HEK293T (cell line): ENCODE measurements at regions not wholly inside any gene's neighbourhood (a gene's known extent, or its start where the extent isn't known, plus 50 kb on each side); places are given as distances from the start of the nearest gene placed in this dataset.
"Not testable (repeated sequence)": the region's sequence is repeated elsewhere in the genome, so short reads cannot be mapped to it uniquely, and the experiment has no call there.

Experiments
- CTCF ChIA-PET: fragments of 350-600 bp; formaldehyde crosslinking; extraction: SDS; loops from one replicate; lab custom pipeline; 2021; ENCODE audit warnings: antibody characterized with exemption, inconsistent platforms; lab: Yijun Ruan, JAX
- POLR2A ChIA-PET: fragments of 350-600 bp; formaldehyde crosslinking; extraction: SDS; loops from one replicate; lab custom pipeline; 2020; ENCODE audit warnings: antibody characterized with exemption, inconsistent platforms; lab: Yijun Ruan, JAX
- DNase-seq: peaks from one replicate; pipeline ENCODE4 v3.0.0; 2012; ENCODE audit warnings: mixed read lengths; ENCODE audit errors: extremely low spot score
- ARNT ChIP-seq: fragments of 450-650 bp; IDR thresholded peaks from 2 replicates; pipeline ENCODE4 v1.6.1; 2017; ENCODE audit warnings: mild to moderate bottlenecking
- BHLHE40 ChIP-seq: fragments of 450-650 bp; IDR thresholded peaks from 2 replicates; pipeline ENCODE4 v1.6.1; 2016; ENCODE audit warnings: mild to moderate bottlenecking, moderate library complexity, borderline replicate concordance
- CTBP1 ChIP-seq: fragments of 450-650 bp; IDR thresholded peaks from 2 replicates; pipeline ENCODE4 v1.6.1; 2016; ENCODE audit warnings: borderline replicate concordance
- ELF4 ChIP-seq: fragments of 450-650 bp; IDR thresholded peaks from 2 replicates; pipeline ENCODE4 v1.6.1; 2017; ENCODE audit warnings: antibody characterized with exemption
- FOXA1 ChIP-seq: fragments of 450-650 bp; IDR thresholded peaks from 2 replicates; pipeline ENCODE4 v1.6.1; 2016; ENCODE audit warnings: mild to moderate bottlenecking
- FOXK2 ChIP-seq: fragments of 450-650 bp; IDR thresholded peaks from 2 replicates; pipeline ENCODE4 v1.6.1; 2016; ENCODE audit warnings: mild to moderate bottlenecking
- FOXM1 ChIP-seq: fragments of 450-650 bp; IDR thresholded peaks from 2 replicates; pipeline ENCODE4 v1.6.1; 2017; ENCODE audit warnings: mild to moderate bottlenecking, borderline replicate concordance
- HDGF ChIP-seq: fragments of 450-650 bp; IDR thresholded peaks from 2 replicates; pipeline ENCODE4 v1.6.1; 2017; ENCODE audit warnings: antibody characterized with exemption, borderline replicate concordance
- L3MBTL2 ChIP-seq: fragments of 450-650 bp; conservative IDR thresholded peaks from 2 replicates; pipeline ENCODE4 v1.6.1; 2016; ENCODE audit warnings: mild to moderate bottlenecking
- LEF1 ChIP-seq: fragments of 450-650 bp; IDR thresholded peaks from 2 replicates; pipeline ENCODE4 v1.6.1; 2017; ENCODE audit warnings: mild to moderate bottlenecking, borderline replicate concordance
- NFRKB ChIP-seq: fragments of 450-650 bp; IDR thresholded peaks from 2 replicates; pipeline ENCODE4 v1.6.1; 2016; ENCODE audit warnings: mild to moderate bottlenecking, moderate library complexity
- PKNOX1 ChIP-seq: fragments of 450-650 bp; IDR thresholded peaks from 2 replicates; pipeline ENCODE4 v1.6.1; 2016
- SP1 ChIP-seq: fragments of 450-650 bp; IDR thresholded peaks from 2 replicates; pipeline ENCODE4 v1.6.1; 2017
- SUZ12 ChIP-seq: fragments of 450-650 bp; IDR thresholded peaks from 2 replicates; pipeline ENCODE4 v1.6.1; 2016; ENCODE audit warnings: mild to moderate bottlenecking
- TARDBP ChIP-seq: fragments of 450-650 bp; IDR thresholded peaks from 2 replicates; pipeline ENCODE4 v1.6.1; 2016
- ZNF384 ChIP-seq: fragments of 450-650 bp; IDR thresholded peaks from 2 replicates; pipeline ENCODE4 v1.6.1; 2016

- CTCF ChIA-PET, POLR2A ChIA-PET, DNase-seq: not testable (repeated sequence)
These were observed 277.8 kb upstream of the ARHGAP42 start for GRCh38 chr11:100409267-100409666.

- TF ChIP-seq FOXK2 (no peak), ELF4 (no peak), LEF1 (no peak), SP1 (no peak), SUZ12 (no peak)
- no peak for DNase-seq
- CTCF ChIA-PET, result no interaction called here
- POLR2A ChIA-PET, result no interaction called here
These were observed 267.6 kb upstream of the ARHGAP42 start for GRCh38 chr11:100419518-100419917.

- DNase-seq, result no peak
- TF ChIP-seq SUZ12, result no peak
- POLR2A ChIA-PET, result no interaction called here
- CTCF ChIA-PET, result interaction anchor here (0.6 kb wide), 2 partner anchors 77 to 118 kb away, joined by 3 read pairs; no protein-coding TSS in a partner anchor
These were observed 252.1 kb upstream of the ARHGAP42 start for GRCh38 chr11:100434821-100435641.

GRCh38 chr11:100438376-100438775 lies 248.7 kb upstream of the ARHGAP42 start:
- ChIA-PET CTCF (no interaction called here), POLR2A (no interaction called here)
- no peak for DNase-seq

GRCh38 chr11:100441086-100441485 lies 246.0 kb upstream of the ARHGAP42 start:
- TF ChIP-seq LEF1 (no peak), NFRKB (no peak), ELF4 (no peak), HDGF (no peak), FOXA1 (no peak), CTBP1 (no peak), ARNT (no peak), ZNF384 (no peak), FOXK2 (no peak)
- POLR2A ChIA-PET, result no interaction called here
- CTCF ChIA-PET, result no interaction called here
- no peak for DNase-seq

More at GRCh38 chr11:100438376-100438775, 248.7 kb upstream of the ARHGAP42 start:
- TF ChIP-seq LEF1, result no peak
- no peak for TF ChIP-seq ELF4
- TF ChIP-seq HDGF, result no peak
- TF ChIP-seq PKNOX1, result no peak
- TF ChIP-seq ZNF384, result no peak
- TF ChIP-seq FOXA1, result no peak
- no peak for TF ChIP-seq TARDBP
- no peak for TF ChIP-seq BHLHE40
- TF ChIP-seq FOXM1, result no peak
- TF ChIP-seq SUZ12, result no peak
- no peak for TF ChIP-seq CTBP1
- TF ChIP-seq FOXK2, result no peak
- TF ChIP-seq SP1, result no peak
- TF ChIP-seq ARNT, result no peak
- TF ChIP-seq NFRKB, result no peak
- TF ChIP-seq L3MBTL2, result no peak

- ChIA-PET POLR2A (no interaction called here), CTCF (interaction anchor here (0.8 kb wide), 1 partner anchor 23 kb away, joined by 3 read pairs; no protein-coding TSS in a partner anchor)
- TF ChIP-seq ELF4, result no peak
- no peak for TF ChIP-seq FOXK2
- no peak for TF ChIP-seq FOXM1
- TF ChIP-seq ARNT, result no peak
- TF ChIP-seq CTBP1, result no peak
- no peak for TF ChIP-seq SUZ12
- DNase-seq, result no peak
These were observed 245.1 kb upstream of the ARHGAP42 start for GRCh38 chr11:100442017-100442416.

GRCh38 chr11:100445231-100445735 lies 241.8 kb upstream of the ARHGAP42 start:
- POLR2A ChIA-PET, result no interaction called here
- no peak for DNase-seq
- CTCF ChIA-PET, result no interaction called here
- TF ChIP-seq NFRKB (no peak), PKNOX1 (no peak), SP1 (no peak), FOXA1 (no peak), TARDBP (no peak), LEF1 (no peak), FOXK2 (no peak), L3MBTL2 (no peak), ELF4 (no peak), ARNT (no peak), CTBP1 (no peak), BHLHE40 (no peak)

GRCh38 chr11:100451801-100452460 lies 235.2 kb upstream of the ARHGAP42 start:
- DNase-seq, CTCF ChIA-PET, POLR2A ChIA-PET: not testable (repeated sequence)
